Left colon (tissue), 2 donors: ENCODE measurements at regions not wholly inside any gene's neighbourhood (a gene's known extent, or its start where the extent isn't known, plus 50 kb on each side); places are given as distances from the start of the nearest gene placed in this dataset.
A peak's percentile ranks its signal among the peaks of the same experiment; 100 is the strongest.

ENCODE experiments used
- ATAC-seq: fragments of 200-7000 bp; cut with Tn5 transposase; one replicate; pipeline ENCODE4 v1.9.1; 2020; ENCODE audit warnings: mild to moderate bottlenecking, moderate library complexity
- DNase-seq, 2 donors: peaks; one replicate each; pipeline ENCODE4 v3.0.0-alpha.2; 2020
- intact Hi-C, 2 donors: fragments of 100-400 bp; cut with DNase I in 1 of 2; cut with micrococcal nuclease in 1 of 2; formaldehyde crosslinking; loops; one replicate each; pipeline versions ENCODE4 v1.11.2 to v1.14.0; 2022; cut with DNase I, micrococcal nuclease
- donor health status: DM: no; HTN: no; CAD: no.
- donor health status: DM: yes; HTN: yes; CAD: no.

DNA sequence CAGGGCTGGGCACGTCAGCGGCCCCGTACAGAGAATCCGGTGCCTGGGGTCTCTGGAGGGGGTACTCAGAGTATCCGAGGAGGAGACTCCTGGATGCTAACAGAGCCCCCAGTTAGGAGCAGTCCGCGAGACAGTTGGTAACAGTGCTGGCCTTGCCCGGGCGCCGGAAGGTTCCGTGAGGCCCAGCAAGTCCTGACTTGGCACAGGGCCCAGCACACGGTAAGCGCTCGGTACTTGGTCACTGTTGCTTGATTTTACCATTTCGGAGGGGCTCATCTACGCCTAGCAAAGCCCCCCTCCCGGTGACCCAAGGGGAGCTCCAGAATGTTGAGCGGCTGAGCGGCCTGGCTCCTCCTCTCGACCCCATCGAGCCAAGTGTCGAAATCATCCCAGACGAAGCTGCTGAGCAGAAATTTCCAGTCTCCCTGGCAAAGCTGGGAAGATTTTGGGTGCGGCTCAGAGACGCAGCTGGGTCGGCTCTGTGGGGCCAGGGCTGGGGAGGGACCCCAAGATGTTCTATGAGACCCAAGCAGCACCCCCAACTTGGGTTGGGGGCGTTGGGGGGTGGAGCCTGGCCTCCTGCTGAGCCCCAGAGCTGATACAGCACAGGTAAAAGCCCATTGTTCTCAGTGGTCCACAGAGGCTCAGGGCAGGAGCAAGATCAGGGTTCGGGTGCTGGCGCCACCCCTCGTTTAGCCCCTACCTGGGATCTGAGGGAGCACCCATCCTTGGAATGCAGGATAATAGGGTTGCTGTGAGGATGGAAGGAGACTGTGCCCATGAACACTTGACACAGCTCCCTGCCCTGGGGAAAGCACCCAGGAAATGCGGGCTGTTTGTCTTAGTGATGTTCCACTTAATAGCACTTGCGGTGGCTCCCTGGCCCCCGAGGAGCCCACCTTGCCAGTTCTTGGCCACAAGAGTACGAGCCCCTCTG is 137.2 kb downstream of the C9orf50 start:
- DNase-seq = peak; percentile 76 to 88
- ATAC-seq = peak; percentile 35
- intact Hi-C loops = loop anchor here in 1 of 2 donors (10.0 kb wide), 1 partner anchor 339 kb away; no protein-coding TSS in a partner anchor

DNA sequence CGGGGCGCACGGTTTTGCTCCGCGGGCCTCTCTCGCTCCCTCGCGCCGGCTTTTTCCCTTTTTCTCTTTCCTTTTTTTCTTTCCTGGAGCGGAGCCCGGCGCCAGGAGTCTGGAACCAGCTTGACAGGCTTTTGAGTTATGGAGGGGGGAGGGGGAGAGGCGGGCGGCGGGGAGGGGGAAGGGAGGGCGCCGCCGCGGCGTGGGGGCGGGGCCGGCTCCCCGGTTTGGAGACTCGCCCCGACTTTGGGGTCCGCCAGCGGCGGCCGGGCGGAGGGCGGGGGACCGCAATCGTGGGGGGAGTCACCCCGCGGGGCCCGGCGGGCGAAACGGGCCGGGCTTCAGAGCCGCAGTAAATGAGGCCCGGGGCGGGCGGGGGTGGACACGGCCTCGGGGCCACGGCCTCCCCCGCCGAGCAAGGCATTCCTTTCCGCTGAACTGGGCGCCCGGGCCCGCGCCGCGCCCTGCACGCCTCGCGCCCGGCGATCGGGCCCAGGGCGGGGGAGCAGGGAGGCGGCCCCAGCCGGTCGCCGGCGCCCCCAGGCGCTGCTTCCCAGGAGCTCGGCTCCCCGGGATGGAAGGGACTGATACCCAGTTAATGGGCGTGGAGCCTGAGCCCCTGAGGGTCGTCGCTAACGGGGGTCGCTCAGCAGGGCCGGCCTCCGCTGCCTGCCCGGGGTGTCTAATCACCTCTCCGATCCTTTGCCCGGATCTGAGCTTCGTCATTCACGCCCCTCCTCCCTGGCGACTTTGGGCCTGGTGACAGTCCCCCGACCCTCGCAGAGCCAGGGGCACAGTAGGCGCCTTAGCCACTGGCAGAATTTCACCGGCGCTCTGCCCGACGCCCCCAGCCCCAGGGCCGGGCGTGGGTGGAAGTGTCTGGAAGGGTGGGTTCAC is 138.1 kb downstream of the C9orf50 start:
- intact Hi-C loops = loop anchor here in 1 of 2 donors (10.0 kb wide), 1 partner anchor 338 kb away; no protein-coding TSS in a partner anchor
- peak; percentile 87 for DNase-seq
- ATAC-seq = peak; percentile 84

DNA sequence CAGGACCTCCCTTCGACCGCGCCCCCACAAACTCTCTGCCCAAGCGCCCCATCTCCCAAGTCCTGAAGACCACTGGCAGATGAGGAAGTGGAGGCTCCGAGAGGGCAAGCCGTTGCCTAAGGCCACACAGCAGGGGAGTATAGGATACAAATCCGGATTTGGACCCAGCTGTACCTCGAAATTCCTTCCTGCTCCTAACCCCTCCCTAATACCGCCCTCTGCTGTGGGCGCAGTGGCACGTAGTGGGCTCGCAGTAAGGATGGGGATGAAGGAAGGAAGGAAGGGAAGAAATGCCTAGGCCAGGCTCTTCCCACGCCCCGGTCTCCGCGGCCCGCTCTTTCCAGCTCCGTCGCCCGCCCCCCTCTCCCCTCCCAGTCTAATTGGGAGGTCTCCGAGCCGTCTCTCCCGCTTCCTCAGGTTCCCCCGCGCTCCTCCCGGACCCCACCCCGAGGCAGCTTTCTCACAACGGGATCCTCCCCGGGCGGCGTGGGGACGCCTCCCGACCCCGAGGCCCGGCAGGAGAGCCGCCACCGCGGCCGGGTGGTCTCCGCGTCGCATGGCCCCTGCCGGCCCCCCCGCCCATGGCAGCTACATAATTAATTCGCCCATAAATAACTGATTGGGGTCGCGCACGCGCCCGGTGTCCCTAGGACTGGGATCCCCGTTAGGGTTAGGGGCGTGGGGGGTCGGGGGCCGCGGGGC is 138.9 kb downstream of the C9orf50 start:
- intact Hi-C loops = loop anchor here in 1 of 2 donors (10.0 kb wide), 1 partner anchor 337 kb away; no protein-coding TSS in a partner anchor
- ATAC-seq (peak; percentile 17), DNase-seq (peak; percentile 48 to 53)

DNA sequence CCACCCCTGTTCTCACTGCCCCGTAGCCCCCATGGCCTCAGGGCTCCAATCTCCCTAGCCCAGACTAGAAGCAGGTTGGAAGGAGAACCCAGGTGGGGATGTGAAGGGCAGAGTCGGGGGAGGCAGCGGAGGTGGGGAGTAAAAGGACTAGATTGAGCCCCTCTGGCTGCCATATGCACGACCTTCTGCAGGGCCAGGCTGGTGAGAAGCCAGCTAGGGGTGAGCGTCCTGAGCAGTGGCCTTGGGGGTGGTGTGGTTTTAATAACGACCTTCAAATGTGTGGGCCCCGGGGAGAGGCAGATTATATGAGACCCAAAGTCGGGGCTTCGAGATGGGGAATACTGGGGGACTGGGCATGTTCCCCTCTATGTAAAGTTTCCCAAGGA is 139.5 kb downstream of the C9orf50 start:
- ATAC-seq (no peak), DNase-seq (no peak)
- intact Hi-C loops = loop anchor here in 1 of 2 donors (10.0 kb wide), 1 partner anchor 337 kb away; no protein-coding TSS in a partner anchor

DNA sequence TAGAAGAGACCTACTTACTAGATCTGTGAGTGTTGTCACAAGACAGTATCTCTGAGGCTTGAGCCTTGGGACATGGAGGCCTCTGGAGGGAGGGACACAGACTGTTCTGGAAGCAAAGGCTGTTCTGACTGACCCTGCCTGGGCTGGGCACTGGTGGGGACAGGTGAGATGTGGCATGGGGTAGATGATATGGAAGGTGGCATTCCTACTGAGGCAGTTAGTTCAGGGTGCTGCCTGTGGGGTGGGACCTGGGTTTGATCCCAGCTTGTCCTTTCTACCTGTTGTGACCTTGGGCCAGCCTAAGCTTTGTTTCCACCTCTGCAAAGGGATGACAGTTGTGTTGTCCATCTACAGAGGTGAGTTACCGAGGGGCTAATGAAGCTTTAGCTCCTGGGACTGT is 140.2 kb downstream of the C9orf50 start:
- DNase-seq = no peak
- intact Hi-C loops = loop anchor here in 1 of 2 donors (10.0 kb wide), 1 partner anchor 336 kb away; no protein-coding TSS in a partner anchor
- no peak for ATAC-seq

DNA sequence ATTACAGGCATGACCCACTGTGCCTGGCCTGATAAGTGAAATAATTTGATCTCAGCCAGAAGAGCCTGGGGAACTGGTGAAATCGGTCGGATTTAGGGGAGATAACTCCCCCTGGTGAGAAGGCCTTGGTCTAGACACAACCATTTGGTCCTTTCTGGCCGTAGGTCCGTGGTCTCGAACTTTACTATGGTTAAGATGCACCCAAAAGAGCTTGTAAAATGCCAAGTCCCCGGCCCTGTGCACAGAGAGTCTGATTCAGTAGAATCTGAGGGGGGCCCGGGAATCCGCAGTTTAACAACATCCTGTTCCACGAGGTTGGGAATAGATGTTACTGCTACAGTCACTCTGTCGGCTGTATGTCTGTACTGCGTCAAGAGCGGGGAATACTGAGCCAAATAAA is 140.7 kb downstream of the C9orf50 start:
- no peak for ATAC-seq
- intact Hi-C loops = loop anchor here in 1 of 2 donors (10.0 kb wide), 1 partner anchor 335 kb away; no protein-coding TSS in a partner anchor
- DNase-seq = no peak

DNA sequence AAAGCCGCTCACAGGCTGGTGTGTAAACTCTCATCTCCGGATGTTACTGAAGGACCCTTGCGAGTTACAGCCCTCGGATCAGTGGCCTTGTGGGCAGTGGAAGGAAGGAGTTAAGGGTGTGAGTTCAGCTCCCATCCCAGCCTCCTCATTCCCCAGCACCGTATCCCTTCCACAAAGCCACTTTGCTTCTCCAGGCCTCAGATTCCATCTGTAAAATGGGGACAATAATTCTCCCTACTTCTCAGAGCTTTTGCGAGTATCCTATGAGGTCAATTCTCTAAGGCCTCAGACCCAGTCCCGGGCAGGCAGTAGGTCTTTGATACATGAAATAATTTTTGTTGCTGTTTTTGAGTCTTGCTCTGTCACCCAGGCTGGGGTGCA is 141.3 kb downstream of the C9orf50 start:
- DNase-seq = no peak
- no peak for ATAC-seq
- intact Hi-C loops = loop anchor here in 1 of 2 donors (10.0 kb wide), 1 partner anchor 335 kb away; no protein-coding TSS in a partner anchor

DNA sequence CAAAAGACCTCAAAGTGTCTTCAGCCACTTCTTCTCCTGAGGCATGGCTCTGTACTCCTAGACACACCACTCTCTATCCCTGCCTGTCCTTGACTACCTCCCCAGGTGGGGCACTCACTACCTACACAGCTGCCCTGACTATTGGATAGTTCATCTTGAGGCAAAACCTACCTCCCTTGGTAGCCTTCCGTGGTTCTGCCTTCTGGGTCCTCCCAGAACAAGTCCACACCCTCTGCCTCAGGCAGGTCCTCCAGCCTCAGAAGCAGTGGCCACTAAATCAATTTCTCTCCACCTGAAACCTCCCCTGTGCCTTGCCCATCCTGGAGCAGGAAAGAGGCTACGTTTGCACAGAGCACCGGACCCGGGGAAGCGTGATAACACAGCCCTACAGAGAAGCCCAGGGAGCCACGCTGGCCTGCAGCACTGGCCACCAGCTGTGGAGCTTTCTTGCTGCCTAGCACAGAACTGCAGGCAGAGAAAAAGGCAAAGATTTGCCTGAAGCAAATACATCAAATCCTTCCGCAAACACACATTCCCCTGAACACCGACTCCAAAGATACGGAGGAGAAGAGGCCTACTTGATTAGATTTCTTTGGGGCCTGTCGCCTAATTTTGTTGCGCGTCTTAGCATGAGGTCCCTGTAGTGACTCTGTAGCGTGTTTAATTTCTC is 141.8 kb downstream of the C9orf50 start:
- ATAC-seq (no peak), DNase-seq (no peak)
- intact Hi-C loops = no loop called here

DNA sequence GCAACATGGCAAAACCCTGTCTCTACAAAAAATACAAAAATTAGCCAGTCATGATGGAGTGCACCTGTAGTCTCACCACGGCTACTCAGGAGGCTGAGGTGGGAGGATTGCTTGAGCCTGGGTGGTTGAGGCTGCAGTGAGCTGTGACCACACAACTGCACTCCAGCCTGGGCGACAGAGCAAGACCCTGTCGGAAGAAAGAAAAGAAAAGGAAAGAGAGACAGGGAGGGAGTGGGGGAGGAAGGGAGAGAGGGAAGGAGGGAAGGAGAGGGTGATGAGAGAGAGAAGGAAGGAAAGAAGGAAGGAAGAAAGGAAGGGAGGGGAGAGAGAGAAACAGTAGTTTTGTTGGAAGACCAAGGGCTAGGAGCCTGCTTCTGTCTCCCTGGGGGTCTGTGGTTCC is 142.4 kb downstream of the C9orf50 start:
- intact Hi-C loops = no loop called here
- ATAC-seq (no peak), DNase-seq (no peak)

DNA sequence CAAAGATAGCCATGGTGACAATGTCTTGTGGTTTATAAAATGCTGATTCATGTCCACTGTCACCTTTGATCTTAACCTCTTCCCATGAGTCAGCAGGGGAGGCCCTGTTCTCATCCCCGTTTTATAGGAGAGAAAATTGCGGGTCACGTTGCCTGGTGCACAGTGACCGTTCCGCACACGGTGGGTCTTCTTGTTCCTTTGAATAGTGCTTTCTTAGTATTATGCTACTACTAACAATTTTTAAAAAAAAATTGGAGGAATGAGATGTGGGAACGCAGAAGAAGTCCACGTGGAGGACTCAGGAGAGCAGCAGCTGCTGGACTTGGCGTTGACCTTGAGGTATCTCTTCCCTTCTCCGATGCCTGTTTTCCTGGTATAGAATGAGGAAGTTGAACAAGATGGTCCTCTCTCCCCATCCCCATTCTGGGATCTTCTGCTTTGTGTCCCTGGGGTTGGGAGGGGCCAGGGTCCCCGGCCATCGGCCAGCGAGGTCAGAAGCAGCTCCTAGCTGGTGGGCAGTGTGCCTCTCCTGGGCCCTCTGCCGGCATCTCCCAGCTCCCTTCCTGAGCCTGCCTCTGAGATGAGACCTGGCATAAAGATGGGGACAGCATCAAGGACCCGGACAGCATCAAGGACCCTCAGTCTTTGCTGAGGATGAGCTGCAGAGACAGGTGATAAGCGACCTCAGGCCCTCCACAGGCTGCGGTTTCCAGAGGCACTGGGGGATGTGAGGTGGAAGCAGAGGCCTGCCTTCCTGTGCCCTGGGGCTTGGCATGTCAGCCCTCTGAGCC is 143.9 kb downstream of the C9orf50 start:
- intact Hi-C loops = no loop called here
- no peak for ATAC-seq
- no peak for DNase-seq

DNA sequence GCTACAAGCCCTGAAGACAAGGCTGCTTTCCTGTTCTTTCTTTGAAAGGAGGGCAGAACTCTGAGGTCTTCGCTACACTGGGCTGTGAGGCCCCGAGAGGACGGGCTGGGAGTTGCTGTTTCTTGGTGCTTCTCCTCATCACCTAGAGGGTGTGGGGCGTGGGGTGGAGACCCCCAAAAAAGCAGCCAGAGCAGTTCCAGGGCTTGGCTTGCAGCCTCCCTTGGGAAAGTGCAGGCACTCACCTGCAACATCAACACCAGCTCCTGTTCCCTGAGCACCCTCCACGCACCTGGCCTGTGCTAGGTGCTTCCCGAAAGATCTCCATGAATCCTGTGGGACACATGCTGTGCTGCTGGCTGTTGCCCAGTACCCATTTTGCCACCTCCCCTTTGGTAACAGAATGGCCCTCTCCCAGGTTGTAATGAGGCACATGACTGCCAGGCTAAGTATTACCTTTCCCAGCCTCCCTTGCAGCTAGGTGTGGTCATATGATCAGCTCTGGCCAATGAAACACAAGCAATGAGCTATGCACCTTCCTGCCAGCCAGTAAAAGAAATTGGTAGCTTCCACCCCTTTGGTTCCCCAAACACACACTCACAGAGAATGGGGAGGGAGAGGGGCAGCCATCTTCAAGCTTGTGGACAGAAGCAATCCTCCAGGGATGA is 146.0 kb downstream of the C9orf50 start:
- no peak for DNase-seq
- intact Hi-C loops = no loop called here
- ATAC-seq = no peak

DNA sequence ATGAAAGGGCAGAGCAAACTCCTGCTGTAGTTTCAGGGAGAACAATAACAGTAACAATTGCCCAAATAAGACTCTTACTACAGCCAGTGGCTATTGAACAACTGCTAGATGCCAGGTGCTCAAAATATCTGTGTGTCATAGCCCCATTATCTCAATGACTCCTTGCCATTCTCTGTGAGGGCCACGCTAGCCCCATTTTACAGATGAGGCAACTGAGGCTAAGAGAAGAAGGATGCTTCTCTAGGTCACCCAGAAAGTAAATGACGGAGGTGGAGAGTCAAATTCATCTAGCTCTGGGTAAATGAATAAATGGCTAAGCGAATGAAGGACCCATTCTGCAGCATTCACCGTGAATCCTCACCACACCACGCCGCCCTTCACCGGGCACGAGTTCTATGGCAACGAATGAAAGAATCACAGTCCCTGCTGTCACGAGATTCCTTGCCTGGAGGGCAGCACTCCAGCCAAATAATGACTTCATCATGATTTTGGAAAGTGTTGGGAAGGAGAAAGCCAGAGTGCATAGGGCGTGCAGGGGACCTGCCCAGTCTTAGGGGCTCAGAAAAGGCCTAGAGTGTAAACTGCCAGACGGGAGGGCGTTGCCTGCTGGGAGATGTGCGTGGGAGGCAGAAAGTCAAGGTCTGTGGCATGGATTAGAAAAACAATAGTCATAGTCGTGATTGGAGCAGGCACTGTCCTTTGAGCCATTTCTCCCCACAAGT is 147.2 kb downstream of the C9orf50 start:
- intact Hi-C loops = no loop called here
- peak; percentile 15 for ATAC-seq

DNA sequence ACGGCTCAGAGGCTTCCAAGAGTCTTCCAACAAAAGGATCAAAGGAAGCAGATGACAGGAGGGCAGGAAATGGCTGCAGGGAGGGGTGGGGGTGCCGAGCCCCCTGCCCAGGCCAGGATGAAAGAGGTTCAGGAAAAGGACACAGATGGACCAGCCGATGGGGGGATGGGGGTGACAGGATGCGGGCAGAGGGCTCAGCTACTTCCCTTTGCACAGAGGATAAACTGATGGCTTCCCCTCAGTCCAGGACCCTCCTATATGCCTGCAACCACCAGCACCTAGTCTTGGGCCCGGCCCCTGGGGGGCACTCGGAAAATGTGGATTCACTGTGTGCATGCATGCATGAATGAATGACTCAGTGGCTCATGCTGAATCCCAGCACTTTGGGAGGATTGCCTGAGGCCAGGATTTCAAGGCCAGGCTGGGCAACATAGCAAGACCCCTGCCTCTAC is 148.2 kb downstream of the C9orf50 start:
- intact Hi-C loops = no loop called here

More for the DNA sequence above, 147.2 kb downstream of the C9orf50 start:
- no peak for DNase-seq

DNA sequence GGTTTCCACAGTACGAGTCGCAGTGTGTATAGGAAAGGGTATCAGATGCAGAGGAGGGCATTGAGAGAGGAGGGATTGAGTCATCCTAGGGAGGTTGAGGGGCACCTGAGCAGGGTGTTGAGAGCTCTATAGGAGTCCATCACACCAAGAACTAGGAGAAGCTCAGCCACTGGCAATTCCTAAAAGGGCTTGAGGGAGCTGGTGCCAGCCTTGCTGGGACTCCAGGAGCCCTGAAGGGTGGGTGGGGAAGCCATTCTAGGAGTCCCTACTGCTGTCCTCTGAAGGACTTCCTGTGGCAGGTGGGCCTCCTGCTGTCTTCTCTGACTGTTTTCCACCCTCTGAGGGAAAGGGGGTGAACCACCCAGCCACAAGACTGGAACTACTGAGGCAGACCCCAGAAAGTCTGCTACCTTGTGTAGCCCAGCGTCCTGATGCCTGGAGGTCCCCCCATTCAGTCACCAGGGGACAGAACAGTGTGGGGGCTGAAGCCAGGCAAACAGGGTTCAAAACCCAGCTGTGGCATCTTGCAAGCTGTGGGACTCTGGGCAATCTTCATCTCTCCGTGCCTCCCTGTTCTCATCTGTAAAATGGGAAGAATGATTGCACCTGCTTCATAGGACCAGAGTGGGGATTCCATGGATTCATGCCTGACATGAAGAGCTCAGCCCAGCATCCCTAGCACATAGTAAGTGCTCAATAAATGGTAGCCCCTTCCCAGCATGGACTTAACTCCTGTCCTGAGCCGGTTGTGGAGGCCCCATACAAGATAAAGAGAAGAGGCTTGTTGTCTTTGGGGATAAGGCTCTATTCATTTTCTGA is 149.5 kb downstream of the C9orf50 start:
- intact Hi-C loops = no loop called here
- no peak for DNase-seq
- no peak for ATAC-seq

More for the DNA sequence above, 148.2 kb downstream of the C9orf50 start:
- DNase-seq = no peak
- ATAC-seq = no peak

DNA sequence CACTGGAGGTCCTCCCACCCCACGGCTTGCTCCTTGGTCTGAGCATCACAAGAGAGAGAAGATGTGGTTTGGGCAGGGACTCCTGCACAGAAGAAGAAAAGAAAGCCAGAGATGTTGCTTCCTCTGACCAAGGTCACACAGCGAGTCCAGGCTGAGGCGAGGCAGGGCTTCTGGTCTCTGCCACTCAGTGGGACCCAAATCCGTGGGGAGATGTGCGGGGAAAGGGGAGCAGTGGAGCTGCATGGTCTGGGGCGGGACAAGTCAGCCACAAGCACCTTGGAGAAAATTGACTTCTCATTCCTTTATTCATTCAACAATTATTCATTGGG is 150.9 kb downstream of the C9orf50 start:
- intact Hi-C loops = no loop called here
- ATAC-seq = no peak
- no peak for DNase-seq
